Neural progenitor cell (in vitro differentiated cells): ENCODE measurements at regions not wholly inside any gene's neighbourhood (a gene's known extent, or its start where the extent isn't known, plus 50 kb on each side); places are given as distances from the start of the nearest gene placed in this dataset.
A peak's percentile ranks its signal among the peaks of the same experiment; 100 is the strongest.

Experiments
- DNase-seq: peaks from one replicate; pipeline ENCODE4 v3.0.0-alpha.2; 2016; ENCODE audit warnings: low spot score
- H2AFZ ChIP-seq: fragments of 200-600 bp; sonication (generic); replicated peaks from 2 replicates; pipeline ENCODE4 v1.6.1; 2016; ENCODE audit warnings: antibody characterized with exemption
- H3F3A ChIP-seq: fragments of 200-600 bp; sonication (generic); 2 replicates; pipeline ENCODE4 v1.6.1; 2016; ENCODE audit warnings: antibody characterized with exemption, low read depth
- H3K27ac ChIP-seq: fragments of 200-600 bp; sonication (generic); 2 replicates; pipeline ENCODE4 v1.5.1; 2016; ENCODE audit warnings: mild to moderate bottlenecking
- H3K27me3 ChIP-seq: fragments of 200-600 bp; sonication (generic); 2 replicates; pipeline ENCODE4 v1.6.1; 2016; ENCODE audit warnings: mild to moderate bottlenecking, moderate library complexity
- H3K36me3 ChIP-seq: fragments of 200-600 bp; sonication (generic); 2 replicates; pipeline ENCODE4 v1.5.1; 2016
- H3K4me1 ChIP-seq: fragments of 200-600 bp; sonication (generic); 2 replicates; pipeline ENCODE4 v1.6.1; 2016; ENCODE audit warnings: mixed run types
- H3K4me2 ChIP-seq: fragments of 200-600 bp; sonication (generic); 2 replicates; pipeline ENCODE4 v1.6.1; 2016
- H3K4me3 ChIP-seq: fragments of 200-600 bp; sonication (generic); 2 replicates; pipeline ENCODE4 v1.5.1; 2016
- H3K79me2 ChIP-seq: fragments of 200-600 bp; sonication (generic); 2 replicates; pipeline ENCODE4 v1.6.1; 2016; ENCODE audit warnings: low read depth
- H3K9ac ChIP-seq: fragments of 200-600 bp; sonication (generic); 2 replicates; pipeline ENCODE4 v1.6.1; 2016
- H3K9me3 ChIP-seq: fragments of 200-600 bp; sonication (generic); 2 replicates; pipeline ENCODE4 v1.5.1; 2016; ENCODE audit warnings: low read depth
- H4K20me1 ChIP-seq: fragments of 200-600 bp; sonication (generic); 2 replicates; pipeline ENCODE4 v1.6.1; 2016; ENCODE audit warnings: low read depth
- H3K27ac Mint-ChIP-seq: 3 replicates; pipeline ENCODE4 v1.8.0; 2021; ENCODE audit warnings: mixed read lengths
- H3K27me3 Mint-ChIP-seq: 2 replicates; pipeline ENCODE4 v1.8.0; 2022; ENCODE audit warnings: low read depth, mild to moderate bottlenecking, inconsistent platforms, moderate library complexity, mixed read lengths; ENCODE audit not compliant: insufficient read depth
- H3K36me3 Mint-ChIP-seq: 3 replicates; pipeline ENCODE4 v1.8.0; 2021; ENCODE audit warnings: mixed read lengths
- H3K4me1 Mint-ChIP-seq: 3 replicates; pipeline ENCODE4 v1.8.0; 2021; ENCODE audit warnings: mixed read lengths
- H3K4me3 Mint-ChIP-seq: 3 replicates; pipeline ENCODE4 v1.8.0; 2021; ENCODE audit warnings: mild to moderate bottlenecking, moderate library complexity, mixed read lengths
- H3K9me3 Mint-ChIP-seq: 3 replicates; pipeline ENCODE4 v1.8.0; 2020; ENCODE audit warnings: mixed read lengths
- EZH2 ChIP-seq: fragments of 200-600 bp; sonication (generic); IDR thresholded peaks from 2 replicates; pipeline ENCODE4 v1.6.1; 2017; ENCODE audit warnings: antibody characterized with exemption, mild to moderate bottlenecking, moderate library complexity
- EZH2phosphoT487 ChIP-seq: fragments of 200-600 bp; sonication (generic); IDR thresholded peaks from 2 replicates; pipeline ENCODE4 v1.6.1; 2017; ENCODE audit warnings: antibody characterized with exemption
- TF ChIP-seq, protein P1 (sequence below): fragments of 200-600 bp; sonication (generic); IDR thresholded peaks from 2 replicates; pipeline ENCODE4 v1.5.1; 2017; ENCODE audit warnings: antibody characterized with exemption, mild to moderate bottlenecking

DNA sequence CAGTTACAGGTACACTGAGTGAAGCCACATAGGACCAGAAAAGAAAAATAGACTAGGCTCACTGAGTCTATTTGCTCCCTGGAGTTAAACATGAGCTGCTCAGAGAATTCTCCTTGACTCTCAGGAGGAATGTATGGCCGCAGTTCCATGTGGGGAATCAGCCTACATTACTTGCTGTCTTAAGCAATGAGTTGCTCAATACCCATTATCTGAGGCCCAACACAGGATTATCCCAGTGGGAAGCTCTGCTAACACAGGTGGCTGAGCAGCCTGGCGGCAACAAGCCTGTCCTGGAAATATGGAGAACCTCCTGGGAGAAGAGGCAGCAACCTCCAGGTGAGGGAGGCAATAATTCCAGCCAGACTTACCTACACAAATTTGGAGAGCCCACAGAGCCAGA is 177.5 kb upstream of the NREP start:
- TF ChIP-seq, protein P1, sequence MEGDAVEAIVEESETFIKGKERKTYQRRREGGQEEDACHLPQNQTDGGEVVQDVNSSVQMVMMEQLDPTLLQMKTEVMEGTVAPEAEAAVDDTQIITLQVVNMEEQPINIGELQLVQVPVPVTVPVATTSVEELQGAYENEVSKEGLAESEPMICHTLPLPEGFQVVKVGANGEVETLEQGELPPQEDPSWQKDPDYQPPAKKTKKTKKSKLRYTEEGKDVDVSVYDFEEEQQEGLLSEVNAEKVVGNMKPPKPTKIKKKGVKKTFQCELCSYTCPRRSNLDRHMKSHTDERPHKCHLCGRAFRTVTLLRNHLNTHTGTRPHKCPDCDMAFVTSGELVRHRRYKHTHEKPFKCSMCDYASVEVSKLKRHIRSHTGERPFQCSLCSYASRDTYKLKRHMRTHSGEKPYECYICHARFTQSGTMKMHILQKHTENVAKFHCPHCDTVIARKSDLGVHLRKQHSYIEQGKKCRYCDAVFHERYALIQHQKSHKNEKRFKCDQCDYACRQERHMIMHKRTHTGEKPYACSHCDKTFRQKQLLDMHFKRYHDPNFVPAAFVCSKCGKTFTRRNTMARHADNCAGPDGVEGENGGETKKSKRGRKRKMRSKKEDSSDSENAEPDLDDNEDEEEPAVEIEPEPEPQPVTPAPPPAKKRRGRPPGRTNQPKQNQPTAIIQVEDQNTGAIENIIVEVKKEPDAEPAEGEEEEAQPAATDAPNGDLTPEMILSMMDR = no peak
- TF ChIP-seq EZH2phosphoT487 (no peak), EZH2 (no peak)
- H3K9me3 ChIP-seq = no peaks in the 10 kb centered on the region
- H3K4me2 ChIP-seq = no peak overlapping the region
- H3K27me3 ChIP-seq = no peaks in the 10 kb centered on the region
- no peak overlapping the region for H3K27ac ChIP-seq
- peaks cover 5% of the 10 kb centered on the region for H3K27me3 Mint-ChIP-seq
- no peaks in the 10 kb centered on the region for H3K36me3 ChIP-seq
- peaks cover 5% of the 10 kb centered on the region for H3F3A ChIP-seq
- H3K36me3 Mint-ChIP-seq = no peaks in the 10 kb centered on the region
- H3K79me2 ChIP-seq = no peaks in the 10 kb centered on the region
- no peak overlapping the region for H2AFZ ChIP-seq
- H4K20me1 ChIP-seq = no peaks in the 10 kb centered on the region
- peaks cover 15% of the 10 kb centered on the region for H3K4me1 ChIP-seq
- H3K4me1 Mint-ChIP-seq = peaks cover 12% of the 10 kb centered on the region
- no peak overlapping the region for H3K4me3 Mint-ChIP-seq
- no peak overlapping the region for H3K4me3 ChIP-seq
- H3K9me3 Mint-ChIP-seq = peaks cover 10% of the 10 kb centered on the region
- DNase-seq = peak; percentile 49
- H3K9ac ChIP-seq = no peak overlapping the region
- no peak overlapping the region for H3K27ac Mint-ChIP-seq

DNA sequence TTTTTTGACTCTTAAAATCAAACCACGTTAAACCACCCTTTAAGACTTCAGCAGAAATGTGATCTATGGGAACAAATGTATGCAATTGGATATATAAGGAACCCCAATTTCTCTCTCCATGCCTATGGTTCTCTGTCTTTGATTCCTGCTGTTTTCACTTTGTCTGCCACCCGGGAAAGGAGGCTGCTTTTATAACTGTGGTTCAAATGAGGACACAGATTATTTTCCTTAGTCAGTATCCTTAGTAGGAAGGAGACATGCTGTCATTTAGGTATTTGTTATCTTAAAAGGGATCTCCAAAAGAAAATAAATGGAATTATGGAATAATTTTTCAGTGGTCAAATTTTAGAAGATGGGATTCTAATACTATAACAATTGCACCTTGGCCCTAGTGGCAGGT is 176.1 kb upstream of the NREP start:
- Histone ChIP-seq H3K27me3 (no peaks in the 10 kb centered on the region), H3K4me1 (peaks cover 15% of the 10 kb centered on the region), H4K20me1 (no peaks in the 10 kb centered on the region), H3K9ac (no peak overlapping the region), H3K4me3 (no peak overlapping the region), H3K4me2 (no peak overlapping the region), H2AFZ (no peak overlapping the region), H3F3A (peaks cover 5% of the 10 kb centered on the region), H3K36me3 (no peaks in the 10 kb centered on the region), H3K9me3 (no peaks in the 10 kb centered on the region), H3K27ac (no peak overlapping the region), H3K79me2 (no peaks in the 10 kb centered on the region)
- Mint-ChIP-seq H3K27me3 (peaks cover 3% of the 10 kb centered on the region), H3K4me3 (no peak overlapping the region), H3K36me3 (no peaks in the 10 kb centered on the region), H3K27ac (no peak overlapping the region), H3K4me1 (peaks cover 12% of the 10 kb centered on the region), H3K9me3 (peaks cover 8% of the 10 kb centered on the region)
- no peak for DNase-seq
- TF ChIP-seq EZH2phosphoT487 (no peak), EZH2 (no peak)
- TF ChIP-seq, protein P1 = no peak

- Histone ChIP-seq H3K9ac (no peak overlapping the region), H3K4me3 (no peak overlapping the region), H3K27ac (no peak overlapping the region), H2AFZ (no peak overlapping the region), H3K79me2 (no peaks in the 10 kb centered on the region), H3K4me1 (peaks cover 15% of the 10 kb centered on the region), H3K36me3 (no peaks in the 10 kb centered on the region), H3K4me2 (no peak overlapping the region), H3K9me3 (no peaks in the 10 kb centered on the region), H3F3A (peaks cover 5% of the 10 kb centered on the region), H3K27me3 (no peaks in the 10 kb centered on the region), H4K20me1 (no peaks in the 10 kb centered on the region)
- Mint-ChIP-seq H3K4me1 (peaks cover 12% of the 10 kb centered on the region), H3K4me3 (no peak overlapping the region), H3K27me3 (peaks cover 3% of the 10 kb centered on the region), H3K36me3 (no peaks in the 10 kb centered on the region), H3K27ac (no peak overlapping the region), H3K9me3 (peaks cover 5% of the 10 kb centered on the region)
- TF ChIP-seq EZH2phosphoT487 (no peak), EZH2 (no peak)
- TF ChIP-seq, protein P1 = no peak
- no peak for DNase-seq
These were observed 175.6 kb upstream of the NREP start for GRCh38 chr5:111932628-111933027.

DNA sequence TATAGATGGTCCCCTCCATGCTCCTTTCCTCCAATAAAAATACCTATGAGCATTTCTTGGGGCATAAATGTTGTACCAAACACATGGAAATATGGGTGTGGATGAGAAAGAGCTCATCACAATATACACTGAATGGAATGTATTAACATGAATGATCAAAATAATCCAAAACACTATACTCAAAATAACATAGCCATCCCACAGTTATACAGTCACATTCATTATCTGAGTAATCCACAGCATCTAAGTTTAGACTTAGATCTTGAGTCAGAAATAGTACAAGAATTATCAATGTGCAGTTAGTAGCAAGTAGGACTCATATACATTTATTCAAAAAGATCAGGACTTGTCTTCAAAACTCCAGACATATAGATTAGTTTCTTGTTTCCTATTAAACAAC is 175.2 kb upstream of the NREP start:
- Histone ChIP-seq H3K4me2 (no peak overlapping the region), H3F3A (peaks cover 5% of the 10 kb centered on the region), H3K4me3 (no peak overlapping the region), H3K36me3 (no peaks in the 10 kb centered on the region), H3K79me2 (no peaks in the 10 kb centered on the region), H3K27ac (no peak overlapping the region), H3K27me3 (no peaks in the 10 kb centered on the region), H3K4me1 (peaks cover 15% of the 10 kb centered on the region), H4K20me1 (no peaks in the 10 kb centered on the region), H2AFZ (no peak overlapping the region), H3K9ac (no peak overlapping the region), H3K9me3 (no peaks in the 10 kb centered on the region)
- Mint-ChIP-seq H3K4me1 (peaks cover 12% of the 10 kb centered on the region), H3K4me3 (no peak overlapping the region), H3K36me3 (no peaks in the 10 kb centered on the region), H3K27ac (no peak overlapping the region), H3K9me3 (peaks cover 5% of the 10 kb centered on the region), H3K27me3 (peaks cover 3% of the 10 kb centered on the region)
- no peak for DNase-seq
- TF ChIP-seq, protein P1 = no peak
- TF ChIP-seq EZH2phosphoT487 (no peak), EZH2 (no peak)
